ENCODE measurements at regions not wholly inside any gene's neighbourhood (a gene's known extent, or its start where the extent isn't known, plus 50 kb on each side); places are given as distances from the start of the nearest gene placed in this dataset.

GRCh38 chr2:88250404-88250803 is 80.3 kb downstream of the THNSL2 start:
- no peak for TF ChIP-seq CTCF (IDR thresholded peaks at IDR 0.05; ENCODE audit: low read depth, low read length, missing control alignments)
- DNase-seq (ENCODE audit: low read depth) = no peak

GRCh38 chr2:88248280-88248828 is 78.2 kb downstream of the THNSL2 start:
- TF ChIP-seq CTCF (IDR thresholded peaks at IDR 0.05; ENCODE audit: low read depth, low read length, missing control alignments) = no peak

More at GRCh38 chr2:88250404-88250803, 80.3 kb downstream of the THNSL2 start:
- no peak overlapping the region for H3K4me3 ChIP-seq (ENCODE audit: low read depth, low read length)

GRCh38 chr2:88247531-88247930 is 77.4 kb downstream of the THNSL2 start:
- DNase-seq (ENCODE audit: low read depth) = no peak
- no peak overlapping the region for H3K4me3 ChIP-seq (ENCODE audit: low read depth, low read length)
- no peak for TF ChIP-seq CTCF (IDR thresholded peaks at IDR 0.05; ENCODE audit: low read depth, low read length, missing control alignments)

More at GRCh38 chr2:88248280-88248828, 78.2 kb downstream of the THNSL2 start:
- DNase-seq (ENCODE audit: low read depth) = no peak
- H3K4me3 ChIP-seq (ENCODE audit: low read depth, low read length) = no peak overlapping the region

GRCh38 chr2:88245109-88245508 is 75.0 kb downstream of the THNSL2 start:
- no peak for DNase-seq (ENCODE audit: low read depth)
- TF ChIP-seq CTCF (IDR thresholded peaks at IDR 0.05; ENCODE audit: low read depth, low read length, missing control alignments) = no peak
- H3K4me3 ChIP-seq (ENCODE audit: low read depth, low read length) = no peak overlapping the region

GRCh38 chr2:88239781-88240180 is 69.6 kb downstream of the THNSL2 start:
- no peak for TF ChIP-seq CTCF (IDR thresholded peaks at IDR 0.05; ENCODE audit: low read depth, low read length, missing control alignments)
- no peak for DNase-seq (ENCODE audit: low read depth)

GRCh38 chr2:88236666-88237065 is 66.5 kb downstream of the THNSL2 start:
- H3K4me3 ChIP-seq (ENCODE audit: low read depth, low read length) = no peak overlapping the region
- TF ChIP-seq CTCF (IDR thresholded peaks at IDR 0.05; ENCODE audit: low read depth, low read length, missing control alignments) = no peak
- DNase-seq (ENCODE audit: low read depth) = no peak

More at GRCh38 chr2:88239781-88240180, 69.6 kb downstream of the THNSL2 start:
- H3K4me3 ChIP-seq (ENCODE audit: low read depth, low read length) = no peak overlapping the region

Measured in GM12864 (cell line).